ENCODE measurements at regions not wholly inside any gene's neighbourhood (a gene's known extent, or its start where the extent isn't known, plus 50 kb on each side); places are given as distances from the start of the nearest gene placed in this dataset.

- Histone ChIP-seq H3K27me3 (no peaks in the 10 kb centered on the region), H3K4me3 (no peak overlapping the region), H3K4me1 (no peaks in the 10 kb centered on the region), H3K27ac (no peak overlapping the region), H3K9me3 (no peaks in the 10 kb centered on the region), H3K36me3 (no peaks in the 10 kb centered on the region)
- no peak for TF ChIP-seq CTCF (IDR thresholded peaks at IDR 0.05)
- TF ChIP-seq POLR2A (IDR thresholded peaks at IDR 0.05) = no peak
- intact Hi-C loops (cut with DNase I) = no loop called here
- DNase-seq = no peak
These were observed 158.0 kb upstream of the PCDH10 start for GRCh38 chr4:132991111-132991510.

- H3K9me3 ChIP-seq = no peaks in the 10 kb centered on the region
- H3K27me3 ChIP-seq = no peaks in the 10 kb centered on the region
- no peak overlapping the region for H3K4me3 ChIP-seq
- intact Hi-C loops (cut with DNase I) = no loop called here
- WGBS, 2 donors = 39 to 42% methylated on average over 2 of the region's 2 CpGs
- DNase-seq = no peak
- TF ChIP-seq CTCF (IDR thresholded peaks at IDR 0.05) (no peak), POLR2A (IDR thresholded peaks at IDR 0.05) (no peak)
- H3K27ac ChIP-seq = no peak overlapping the region
- H3K36me3 ChIP-seq = no peaks in the 10 kb centered on the region
- H3K4me1 ChIP-seq = no peaks in the 10 kb centered on the region
These were observed 156.4 kb upstream of the PCDH10 start for GRCh38 chr4:132992686-132993085.

GRCh38 chr4:132998585-132999230, 150.4 kb upstream of the PCDH10 start:
- no peak for DNase-seq
- Histone ChIP-seq H3K9me3 (no peaks in the 10 kb centered on the region), H3K27me3 (no peaks in the 10 kb centered on the region), H3K27ac (no peak overlapping the region), H3K4me3 (no peak overlapping the region), H3K36me3 (no peaks in the 10 kb centered on the region), H3K4me1 (no peaks in the 10 kb centered on the region)
- WGBS, 2 donors = 74 to 100% methylated on average over 1 to 2 of the region's 2 CpGs
- TF ChIP-seq POLR2A (IDR thresholded peaks at IDR 0.05) = no peak
- TF ChIP-seq CTCF (IDR thresholded peaks at IDR 0.05) = no peak
- intact Hi-C loops (cut with DNase I) = no loop called here

- intact Hi-C loops (cut with DNase I) = no loop called here
These were observed 149.1 kb upstream of the PCDH10 start for GRCh38 chr4:133000012-133000411.

GRCh38 chr4:133003169-133003568, 145.9 kb upstream of the PCDH10 start:
- no peak for DNase-seq
- TF ChIP-seq POLR2A (IDR thresholded peaks at IDR 0.05) (no peak), CTCF (IDR thresholded peaks at IDR 0.05) (no peak)
- intact Hi-C loops (cut with DNase I) = no loop called here
- 95 to 97% methylated on average over 6 of the region's 6 CpGs for WGBS, 2 donors
- Histone ChIP-seq H3K27ac (no peak overlapping the region), H3K9me3 (no peaks in the 10 kb centered on the region), H3K4me3 (no peak overlapping the region), H3K36me3 (no peaks in the 10 kb centered on the region), H3K4me1 (no peaks in the 10 kb centered on the region), H3K27me3 (no peaks in the 10 kb centered on the region)

More at GRCh38 chr4:133000012-133000411, 149.1 kb upstream of the PCDH10 start:
- Histone ChIP-seq H3K27me3 (no peaks in the 10 kb centered on the region), H3K4me3 (no peak overlapping the region), H3K9me3 (no peaks in the 10 kb centered on the region), H3K27ac (no peak overlapping the region), H3K36me3 (no peaks in the 10 kb centered on the region), H3K4me1 (no peaks in the 10 kb centered on the region)
- 39 to 44% methylated on average over 3 of the region's 3 CpGs for WGBS, 2 donors
- no peak for TF ChIP-seq POLR2A (IDR thresholded peaks at IDR 0.05)
- no peak for TF ChIP-seq CTCF (IDR thresholded peaks at IDR 0.05)
- DNase-seq = no peak

All from esophagus squamous epithelium (tissue), 5 donors.